SK-N-SH treated with all-trans-retinoic acid at 6 μM for 48 hours (cell line): ENCODE measurements at regions not wholly inside any gene's neighbourhood (a gene's known extent, or its start where the extent isn't known, plus 50 kb on each side); places are given as distances from the start of the nearest gene placed in this dataset.

Experiments
- CREB5 ChIP-seq: fragments of 250-450 bp; sonication (Bioruptor Pico); IDR thresholded peaks from 2 replicates; pipeline ENCODE4 v1.5.1; 2020; ENCODE audit warnings: low read depth, mild to moderate bottlenecking, moderate library complexity
- ESRRG ChIP-seq: fragments of 250-450 bp; sonication (Bioruptor Pico); IDR thresholded peaks from 2 replicates; pipeline ENCODE4 v1.6.1; 2021; ENCODE audit warnings: mild to moderate bottlenecking
- GLIS3 ChIP-seq: fragments of 250-450 bp; sonication (Bioruptor Pico); IDR thresholded peaks from 2 replicates; pipeline ENCODE4 v1.5.0; 2020; ENCODE audit warnings: mild to moderate bottlenecking, moderate library complexity
- SNAI2 ChIP-seq: fragments of 250-450 bp; sonication (Bioruptor Pico); IDR thresholded peaks from 2 replicates; pipeline ENCODE4 v1.5.0; 2020; ENCODE audit warnings: mild to moderate bottlenecking, moderate library complexity
- TOX ChIP-seq: fragments of 250-450 bp; sonication (Bioruptor Pico); IDR thresholded peaks from 2 replicates; pipeline ENCODE4 v1.8.0; 2021; ENCODE audit warnings: mild to moderate bottlenecking, moderate library complexity, borderline replicate concordance
- ZC3H10 ChIP-seq: fragments of 250-450 bp; sonication (Bioruptor Pico); IDR thresholded peaks from 2 replicates; pipeline ENCODE4 v1.5.1; 2021; ENCODE audit warnings: mild to moderate bottlenecking, moderate library complexity
- ZFP3 ChIP-seq: fragments of 250-450 bp; sonication (Bioruptor Pico); IDR thresholded peaks from 2 replicates; pipeline ENCODE4 v1.5.0; 2020; ENCODE audit warnings: mild to moderate bottlenecking, moderate library complexity
- ZFP30 ChIP-seq: fragments of 450-650 bp; formaldehyde crosslinking; IDR thresholded peaks from 2 replicates; pipeline ENCODE4 v1.5.0; 2022; ENCODE audit warnings: mild to moderate bottlenecking, moderate library complexity
- ZNF70 ChIP-seq: fragments of 450-650 bp; formaldehyde crosslinking; IDR thresholded peaks from 2 replicates; pipeline ENCODE4 v1.5.0; 2020; ENCODE audit warnings: mild to moderate bottlenecking, moderate library complexity
- ZNF8 ChIP-seq: fragments of 450-650 bp; formaldehyde crosslinking; IDR thresholded peaks from 2 replicates; pipeline ENCODE4 v1.5.0; 2020; ENCODE audit warnings: mild to moderate bottlenecking, moderate library complexity
- TF ChIP-seq, protein P1 (sequence below): fragments of 250-450 bp; sonication (Bioruptor Pico); IDR thresholded peaks from 2 replicates; pipeline ENCODE4 v1.5.1; 2021; ENCODE audit warnings: mild to moderate bottlenecking, moderate library complexity
- TF ChIP-seq, protein P2 (sequence below): fragments of 250-450 bp; sonication (Bioruptor Pico); IDR thresholded peaks from 2 replicates; pipeline ENCODE4 v1.8.0; 2020; ENCODE audit warnings: mild to moderate bottlenecking, moderate library complexity, borderline replicate concordance

- TF ChIP-seq GLIS3 (CRISPR knock-in tag): no peak
- TF ChIP-seq ZNF70 (CRISPR knock-in tag): no peak
- TF ChIP-seq SNAI2 (CRISPR knock-in tag): no peak
- no peak for TF ChIP-seq ZNF8 (CRISPR knock-in tag)
- TF ChIP-seq ZC3H10 (CRISPR knock-in tag): no peak
- TF ChIP-seq, protein P1, sequence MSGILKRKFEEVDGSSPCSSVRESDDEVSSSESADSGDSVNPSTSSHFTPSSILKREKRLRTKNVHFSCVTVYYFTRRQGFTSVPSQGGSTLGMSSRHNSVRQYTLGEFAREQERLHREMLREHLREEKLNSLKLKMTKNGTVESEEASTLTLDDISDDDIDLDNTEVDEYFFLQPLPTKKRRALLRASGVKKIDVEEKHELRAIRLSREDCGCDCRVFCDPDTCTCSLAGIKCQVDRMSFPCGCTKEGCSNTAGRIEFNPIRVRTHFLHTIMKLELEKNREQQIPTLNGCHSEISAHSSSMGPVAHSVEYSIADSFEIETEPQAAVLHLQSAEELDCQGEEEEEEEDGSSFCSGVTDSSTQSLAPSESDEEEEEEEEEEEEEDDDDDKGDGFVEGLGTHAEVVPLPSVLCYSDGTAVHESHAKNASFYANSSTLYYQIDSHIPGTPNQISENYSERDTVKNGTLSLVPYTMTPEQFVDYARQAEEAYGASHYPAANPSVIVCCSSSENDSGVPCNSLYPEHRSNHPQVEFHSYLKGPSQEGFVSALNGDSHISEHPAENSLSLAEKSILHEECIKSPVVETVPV (CRISPR knock-in tag): no peak
- TF ChIP-seq ESRRG (CRISPR knock-in tag): no peak
- TF ChIP-seq CREB5 (CRISPR knock-in tag): no peak
- TF ChIP-seq, protein P2, sequence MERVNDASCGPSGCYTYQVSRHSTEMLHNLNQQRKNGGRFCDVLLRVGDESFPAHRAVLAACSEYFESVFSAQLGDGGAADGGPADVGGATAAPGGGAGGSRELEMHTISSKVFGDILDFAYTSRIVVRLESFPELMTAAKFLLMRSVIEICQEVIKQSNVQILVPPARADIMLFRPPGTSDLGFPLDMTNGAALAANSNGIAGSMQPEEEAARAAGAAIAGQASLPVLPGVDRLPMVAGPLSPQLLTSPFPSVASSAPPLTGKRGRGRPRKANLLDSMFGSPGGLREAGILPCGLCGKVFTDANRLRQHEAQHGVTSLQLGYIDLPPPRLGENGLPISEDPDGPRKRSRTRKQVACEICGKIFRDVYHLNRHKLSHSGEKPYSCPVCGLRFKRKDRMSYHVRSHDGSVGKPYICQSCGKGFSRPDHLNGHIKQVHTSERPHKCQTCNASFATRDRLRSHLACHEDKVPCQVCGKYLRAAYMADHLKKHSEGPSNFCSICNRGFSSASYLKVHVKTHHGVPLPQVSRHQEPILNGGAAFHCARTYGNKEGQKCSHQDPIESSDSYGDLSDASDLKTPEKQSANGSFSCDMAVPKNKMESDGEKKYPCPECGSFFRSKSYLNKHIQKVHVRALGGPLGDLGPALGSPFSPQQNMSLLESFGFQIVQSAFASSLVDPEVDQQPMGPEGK: no peak
- no peak for TF ChIP-seq TOX (CRISPR knock-in tag)
- no peak for TF ChIP-seq ZFP30 (CRISPR knock-in tag)
- TF ChIP-seq ZFP3 (CRISPR knock-in tag): no peak
These were observed 516.7 kb downstream of the JRKL start for GRCh38 chr11:96906476-96906875.
